Stimulated activated CD4-positive, alpha-beta T cell treated with anti-CD3 and anti-CD28 coated beads, TNF-alpha, amount 100 ng/mL, for 24 hours (primary cell): ENCODE measurements at regions not wholly inside any gene's neighbourhood (a gene's known extent, or its start where the extent isn't known, plus 50 kb on each side); places are given as distances from the start of the nearest gene placed in this dataset.
A peak's percentile ranks its signal among the peaks of the same experiment; 100 is the strongest.

Experiments
- DNase-seq, 3 experiments: peaks; one replicate each; pipeline ENCODE4 v3.0.0-alpha.2; 2020; ENCODE audit warnings: low read depth in 3 of 3

DNA sequence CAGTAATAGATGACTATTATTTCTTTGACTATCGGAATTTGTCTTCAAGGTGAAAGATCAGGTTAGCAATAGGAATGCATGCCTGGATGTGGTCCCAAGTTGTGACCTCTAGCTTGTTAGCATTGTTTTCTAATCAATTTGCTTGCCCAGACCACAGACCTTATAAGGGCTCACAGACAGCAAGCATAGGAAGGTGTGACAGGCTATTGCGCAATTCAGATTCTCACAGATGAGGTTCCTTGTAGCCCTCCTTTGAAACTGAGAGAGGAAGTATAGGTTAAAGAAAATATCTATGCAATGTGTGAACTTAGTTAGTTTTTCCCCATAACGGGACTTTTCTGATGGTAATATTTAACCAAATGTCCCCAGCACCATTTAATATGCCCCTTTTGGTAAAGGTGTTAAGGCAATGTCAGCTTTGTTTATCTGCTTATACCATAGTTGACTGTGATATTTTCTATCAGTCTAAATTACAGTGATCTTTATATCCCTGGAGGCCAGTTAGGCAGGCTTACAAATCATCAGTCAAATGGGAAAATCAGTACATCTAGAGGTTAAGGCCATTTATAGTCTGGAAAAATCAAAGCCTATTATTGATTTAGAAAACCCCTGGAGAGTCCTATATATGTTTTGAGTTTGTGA, 168.1 kb upstream of the MBNL1 start:
- DNase-seq: no peak

- no peak for DNase-seq
These were observed 166.3 kb upstream of the MBNL1 start for GRCh38 chr3:152102410-152102809.

GRCh38 chr3:152103257-152103656, 165.5 kb upstream of the MBNL1 start:
- DNase-seq: no peak

- no peak for DNase-seq
These were observed 163.8 kb upstream of the MBNL1 start for GRCh38 chr3:152104847-152105415.

- no peak for DNase-seq
These were observed 163.3 kb upstream of the MBNL1 start for GRCh38 chr3:152105446-152105845.

- no peak for DNase-seq
These were observed 159.7 kb upstream of the MBNL1 start for GRCh38 chr3:152109038-152109437.

DNA sequence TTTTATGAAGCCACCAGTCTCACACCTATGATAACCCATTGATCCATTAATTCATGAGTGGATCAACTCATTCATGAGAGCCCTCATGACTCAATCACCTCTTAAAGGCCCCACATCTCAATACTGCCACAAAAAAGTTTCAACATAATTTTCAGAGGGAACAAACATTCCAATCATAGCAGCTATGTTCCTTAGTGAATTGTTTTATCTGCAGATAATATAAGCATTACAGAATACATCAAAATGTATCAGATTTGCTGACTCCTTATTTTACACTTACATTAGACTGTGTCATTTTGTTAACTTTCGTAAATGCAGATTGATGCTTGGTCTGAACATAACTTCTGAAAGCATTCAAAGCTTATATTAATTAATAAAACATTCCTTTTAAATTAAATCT, 155.3 kb upstream of the MBNL1 start:
- no peak for DNase-seq

- DNase-seq: no peak
These were observed 154.6 kb upstream of the MBNL1 start for GRCh38 chr3:152113992-152114651.

DNA sequence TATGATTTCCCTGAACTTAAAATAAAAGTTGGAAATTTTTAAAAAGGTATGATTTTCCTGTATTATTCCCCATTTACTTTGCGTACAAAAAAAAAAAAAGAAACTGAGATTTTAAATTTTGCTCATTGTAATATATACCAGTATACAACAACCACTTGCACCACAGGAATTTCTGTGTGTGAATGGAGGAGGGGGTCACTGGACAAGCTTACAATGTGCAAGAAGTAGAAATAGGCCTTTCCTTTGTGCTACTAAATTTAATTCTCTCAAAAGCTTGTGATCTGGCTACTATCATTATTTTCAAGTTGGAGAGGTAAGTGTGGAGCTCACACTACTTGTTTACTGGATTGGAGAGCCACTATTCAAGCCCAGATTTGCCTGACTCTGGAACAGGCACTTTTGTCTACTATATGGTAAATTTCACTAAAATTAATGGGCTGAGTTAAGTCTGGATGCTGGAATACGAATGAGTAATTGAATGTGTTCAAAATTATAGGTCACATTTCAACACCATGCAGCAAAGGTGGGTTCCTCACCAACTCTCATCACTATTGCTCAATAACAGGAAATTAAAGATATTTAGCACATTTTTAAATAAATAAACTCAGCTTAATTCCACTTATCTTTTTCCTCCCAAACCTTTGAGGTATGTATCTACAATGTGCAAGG, 148.0 kb upstream of the MBNL1 start:
- no peak for DNase-seq

GRCh38 chr3:152121270-152121636, 147.5 kb upstream of the MBNL1 start:
- DNase-seq: no peak

- DNase-seq: no peak
These were observed 145.9 kb upstream of the MBNL1 start for GRCh38 chr3:152122851-152123250.

DNA sequence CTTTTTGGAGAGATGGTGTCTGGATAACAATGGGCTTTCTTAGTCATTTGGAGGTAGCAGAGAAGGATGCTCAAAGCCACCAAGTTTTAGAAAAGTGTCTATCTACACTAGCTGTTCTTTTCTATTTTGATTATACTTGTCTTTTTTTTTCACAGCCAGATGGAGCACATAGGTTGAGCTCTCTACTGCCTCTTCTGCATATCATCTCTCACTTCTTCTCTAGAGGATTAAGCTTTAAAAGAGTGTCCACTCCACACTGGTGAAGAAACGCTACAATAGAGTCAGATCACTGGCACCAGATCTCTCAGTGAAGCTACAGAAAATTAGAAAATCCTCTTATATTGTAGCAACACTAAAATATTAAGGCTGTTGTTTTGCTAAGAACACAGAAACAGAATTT, 145.3 kb upstream of the MBNL1 start:
- DNase-seq: no peak

DNA sequence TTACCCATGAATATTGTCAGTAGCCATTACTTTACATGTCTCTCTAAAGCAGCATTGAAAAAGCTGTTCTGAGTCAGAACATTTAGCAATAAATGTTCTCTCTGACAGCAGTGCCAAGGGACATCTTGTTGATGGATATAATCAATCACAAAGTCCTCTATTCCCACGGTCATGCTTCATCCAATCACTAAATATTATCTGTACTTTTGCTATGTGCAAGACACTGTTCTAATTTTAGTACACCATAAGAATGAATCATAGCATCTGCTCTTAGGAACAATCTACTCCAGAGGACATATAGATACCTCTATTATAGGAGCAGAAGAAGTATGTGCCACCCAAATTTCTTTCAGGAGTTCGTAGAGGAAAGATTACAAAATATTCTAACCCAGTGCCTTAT, 142.5 kb upstream of the MBNL1 start:
- DNase-seq: no peak

DNA sequence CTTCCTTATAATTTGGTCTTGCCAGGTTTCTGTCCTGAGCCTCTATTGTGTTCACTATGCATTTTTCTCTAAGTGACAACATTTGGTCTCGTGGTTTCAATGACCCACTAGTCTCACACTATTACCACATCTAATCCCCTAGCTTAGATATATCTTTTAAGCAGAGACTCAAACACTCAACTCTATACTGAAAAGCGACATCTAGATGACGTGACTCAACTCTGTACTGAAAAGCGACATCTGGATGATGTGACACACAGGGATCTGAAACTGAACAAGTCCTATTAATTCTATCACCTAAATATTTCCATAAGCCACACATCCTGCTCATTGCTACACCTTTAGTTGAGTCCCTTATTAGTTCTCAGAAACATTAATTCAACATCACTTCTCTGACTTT, 141.7 kb upstream of the MBNL1 start:
- DNase-seq: peak in 1 of 3 experiments; percentile 9

GRCh38 chr3:152128356-152128755, 140.4 kb upstream of the MBNL1 start:
- DNase-seq: no peak

- no peak for DNase-seq
These were observed 129.1 kb upstream of the MBNL1 start for GRCh38 chr3:152139651-152140050.

DNA sequence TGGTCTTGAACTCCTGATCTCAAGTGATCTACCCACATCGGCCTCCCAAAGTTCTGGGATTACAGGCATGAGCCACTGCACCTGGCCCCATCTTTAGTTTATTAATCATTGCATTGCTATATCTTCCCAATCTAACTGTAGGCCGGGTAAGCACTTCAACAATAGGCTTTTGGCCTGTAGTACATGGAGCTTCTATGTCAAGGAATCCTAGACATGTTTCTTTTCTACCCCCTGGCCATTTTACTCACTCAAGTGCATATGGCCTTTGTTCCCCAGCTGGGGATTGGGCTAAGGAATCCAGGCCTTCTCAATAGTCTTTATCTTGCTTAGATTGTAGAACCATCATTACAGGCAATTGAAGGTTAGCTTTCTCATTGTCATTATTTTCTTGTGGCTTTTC, 122.3 kb upstream of the MBNL1 start:
- no peak for DNase-seq

- no peak for DNase-seq
These were observed 121.0 kb upstream of the MBNL1 start for GRCh38 chr3:152147748-152148147.

GRCh38 chr3:152148579-152148978, 120.2 kb upstream of the MBNL1 start:
- DNase-seq: no peak

DNA sequence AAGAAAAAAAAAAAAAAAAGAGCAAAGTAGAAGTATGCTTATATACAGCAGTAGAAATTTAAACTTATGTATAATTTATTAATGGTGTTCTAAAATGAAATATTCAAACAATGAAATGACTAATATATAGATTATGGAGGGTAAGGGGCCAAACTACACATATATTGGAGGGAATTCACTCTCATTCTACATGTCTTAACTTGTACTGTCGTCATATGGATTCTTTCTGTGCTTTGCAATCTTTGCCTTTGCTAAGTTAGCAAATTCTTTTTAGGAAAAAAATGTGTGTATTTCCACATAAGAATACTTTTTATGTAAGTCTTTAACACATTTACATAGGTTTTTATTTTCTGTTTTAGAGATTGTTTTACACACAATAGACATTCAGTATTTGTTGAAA, 118.9 kb upstream of the MBNL1 start:
- no peak for DNase-seq

- no peak for DNase-seq
These were observed 117.4 kb upstream of the MBNL1 start for GRCh38 chr3:152151216-152151876.
